ENCODE measurements at regions not wholly inside any gene's neighbourhood (a gene's known extent, or its start where the extent isn't known, plus 50 kb on each side); places are given as distances from the start of the nearest gene placed in this dataset.

GRCh38 chr4:100062921-100063320, 112.8 kb upstream of the H2AZ1 start:
- H3K27me3 ChIP-seq (ENCODE audit: control insufficient read depth in 2 of 2, insufficient read depth in 2 of 2, low read length in 2 of 2) = no peaks in the 10 kb centered on the region
- H3K27ac ChIP-seq (ENCODE audit: extremely low read depth, low read depth, low read length) = no peak overlapping the region
- H3K4me3 ChIP-seq = no peak overlapping the region
- H3K9ac ChIP-seq (ENCODE audit: insufficient read depth in 1 of 2, low read depth in 2 of 2, low read length in 2 of 2) = no peak overlapping the region
- intact Hi-C loops (cut with micrococcal nuclease) (loop anchor here (10.0 kb wide), 1 partner anchor 68 kb away; no protein-coding TSS in a partner anchor), in situ Hi-C loops (cut with MboI) (no loop called here)
- TF ChIP-seq ZNF655 (CRISPR knock-in tag; IDR thresholded peaks at IDR 0.05) = no peak
- no peak for TF ChIP-seq ZNF507 (tag; conservative IDR thresholded peaks at IDR 0.05)
- TF ChIP-seq, protein P1, sequence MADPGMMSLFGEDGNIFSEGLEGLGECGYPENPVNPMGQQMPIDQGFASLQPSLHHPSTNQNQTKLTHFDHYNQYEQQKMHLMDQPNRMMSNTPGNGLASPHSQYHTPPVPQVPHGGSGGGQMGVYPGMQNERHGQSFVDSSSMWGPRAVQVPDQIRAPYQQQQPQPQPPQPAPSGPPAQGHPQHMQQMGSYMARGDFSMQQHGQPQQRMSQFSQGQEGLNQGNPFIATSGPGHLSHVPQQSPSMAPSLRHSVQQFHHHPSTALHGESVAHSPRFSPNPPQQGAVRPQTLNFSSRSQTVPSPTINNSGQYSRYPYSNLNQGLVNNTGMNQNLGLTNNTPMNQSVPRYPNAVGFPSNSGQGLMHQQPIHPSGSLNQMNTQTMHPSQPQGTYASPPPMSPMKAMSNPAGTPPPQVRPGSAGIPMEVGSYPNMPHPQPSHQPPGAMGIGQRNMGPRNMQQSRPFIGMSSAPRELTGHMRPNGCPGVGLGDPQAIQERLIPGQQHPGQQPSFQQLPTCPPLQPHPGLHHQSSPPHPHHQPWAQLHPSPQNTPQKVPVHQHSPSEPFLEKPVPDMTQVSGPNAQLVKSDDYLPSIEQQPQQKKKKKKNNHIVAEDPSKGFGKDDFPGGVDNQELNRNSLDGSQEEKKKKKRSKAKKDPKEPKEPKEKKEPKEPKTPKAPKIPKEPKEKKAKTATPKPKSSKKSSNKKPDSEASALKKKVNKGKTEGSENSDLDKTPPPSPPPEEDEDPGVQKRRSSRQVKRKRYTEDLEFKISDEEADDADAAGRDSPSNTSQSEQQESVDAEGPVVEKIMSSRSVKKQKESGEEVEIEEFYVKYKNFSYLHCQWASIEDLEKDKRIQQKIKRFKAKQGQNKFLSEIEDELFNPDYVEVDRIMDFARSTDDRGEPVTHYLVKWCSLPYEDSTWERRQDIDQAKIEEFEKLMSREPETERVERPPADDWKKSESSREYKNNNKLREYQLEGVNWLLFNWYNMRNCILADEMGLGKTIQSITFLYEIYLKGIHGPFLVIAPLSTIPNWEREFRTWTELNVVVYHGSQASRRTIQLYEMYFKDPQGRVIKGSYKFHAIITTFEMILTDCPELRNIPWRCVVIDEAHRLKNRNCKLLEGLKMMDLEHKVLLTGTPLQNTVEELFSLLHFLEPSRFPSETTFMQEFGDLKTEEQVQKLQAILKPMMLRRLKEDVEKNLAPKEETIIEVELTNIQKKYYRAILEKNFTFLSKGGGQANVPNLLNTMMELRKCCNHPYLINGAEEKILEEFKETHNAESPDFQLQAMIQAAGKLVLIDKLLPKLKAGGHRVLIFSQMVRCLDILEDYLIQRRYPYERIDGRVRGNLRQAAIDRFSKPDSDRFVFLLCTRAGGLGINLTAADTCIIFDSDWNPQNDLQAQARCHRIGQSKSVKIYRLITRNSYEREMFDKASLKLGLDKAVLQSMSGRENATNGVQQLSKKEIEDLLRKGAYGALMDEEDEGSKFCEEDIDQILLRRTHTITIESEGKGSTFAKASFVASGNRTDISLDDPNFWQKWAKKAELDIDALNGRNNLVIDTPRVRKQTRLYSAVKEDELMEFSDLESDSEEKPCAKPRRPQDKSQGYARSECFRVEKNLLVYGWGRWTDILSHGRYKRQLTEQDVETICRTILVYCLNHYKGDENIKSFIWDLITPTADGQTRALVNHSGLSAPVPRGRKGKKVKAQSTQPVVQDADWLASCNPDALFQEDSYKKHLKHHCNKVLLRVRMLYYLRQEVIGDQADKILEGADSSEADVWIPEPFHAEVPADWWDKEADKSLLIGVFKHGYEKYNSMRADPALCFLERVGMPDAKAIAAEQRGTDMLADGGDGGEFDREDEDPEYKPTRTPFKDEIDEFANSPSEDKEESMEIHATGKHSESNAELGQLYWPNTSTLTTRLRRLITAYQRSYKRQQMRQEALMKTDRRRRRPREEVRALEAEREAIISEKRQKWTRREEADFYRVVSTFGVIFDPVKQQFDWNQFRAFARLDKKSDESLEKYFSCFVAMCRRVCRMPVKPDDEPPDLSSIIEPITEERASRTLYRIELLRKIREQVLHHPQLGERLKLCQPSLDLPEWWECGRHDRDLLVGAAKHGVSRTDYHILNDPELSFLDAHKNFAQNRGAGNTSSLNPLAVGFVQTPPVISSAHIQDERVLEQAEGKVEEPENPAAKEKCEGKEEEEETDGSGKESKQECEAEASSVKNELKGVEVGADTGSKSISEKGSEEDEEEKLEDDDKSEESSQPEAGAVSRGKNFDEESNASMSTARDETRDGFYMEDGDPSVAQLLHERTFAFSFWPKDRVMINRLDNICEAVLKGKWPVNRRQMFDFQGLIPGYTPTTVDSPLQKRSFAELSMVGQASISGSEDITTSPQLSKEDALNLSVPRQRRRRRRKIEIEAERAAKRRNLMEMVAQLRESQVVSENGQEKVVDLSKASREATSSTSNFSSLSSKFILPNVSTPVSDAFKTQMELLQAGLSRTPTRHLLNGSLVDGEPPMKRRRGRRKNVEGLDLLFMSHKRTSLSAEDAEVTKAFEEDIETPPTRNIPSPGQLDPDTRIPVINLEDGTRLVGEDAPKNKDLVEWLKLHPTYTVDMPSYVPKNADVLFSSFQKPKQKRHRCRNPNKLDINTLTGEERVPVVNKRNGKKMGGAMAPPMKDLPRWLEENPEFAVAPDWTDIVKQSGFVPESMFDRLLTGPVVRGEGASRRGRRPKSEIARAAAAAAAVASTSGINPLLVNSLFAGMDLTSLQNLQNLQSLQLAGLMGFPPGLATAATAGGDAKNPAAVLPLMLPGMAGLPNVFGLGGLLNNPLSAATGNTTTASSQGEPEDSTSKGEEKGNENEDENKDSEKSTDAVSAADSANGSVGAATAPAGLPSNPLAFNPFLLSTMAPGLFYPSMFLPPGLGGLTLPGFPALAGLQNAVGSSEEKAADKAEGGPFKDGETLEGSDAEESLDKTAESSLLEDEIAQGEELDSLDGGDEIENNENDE (IDR thresholded peaks at IDR 0.05; ENCODE audit: low read depth, low read length) = no peak
- TF ChIP-seq IRF9 (tag; IDR thresholded peaks at IDR 0.05) = no peak
- TF ChIP-seq PTRF (tag; IDR thresholded peaks at IDR 0.05) = no peak
- no peak for TF ChIP-seq KLF10 (CRISPR knock-in tag; IDR thresholded peaks at IDR 0.05)
- no peak for TF ChIP-seq FOXO4 (CRISPR knock-in tag; IDR thresholded peaks at IDR 0.05)
- DNase-seq (ENCODE audit: extremely low read depth in 1 of 4, low spot score in 3 of 4) (no peak), ATAC-seq (no peak), FAIRE-seq (no peak)
- H3K9me1 ChIP-seq (ENCODE audit: control insufficient read depth, insufficient read depth, low read length) = no peaks in the 10 kb centered on the region
- CTCF ChIA-PET (ENCODE audit: low intra/inter-chr PET ratio) = no interaction called here
- no peaks in the 10 kb centered on the region for H3K79me2 ChIP-seq (ENCODE audit: control insufficient read depth, insufficient read depth, low read length)
- no peaks in the 10 kb centered on the region for H3K9me3 ChIP-seq (replicated peaks; ENCODE audit: control insufficient read depth, insufficient read depth, low read depth, low read length)
- BruUV-seq (replicated peaks) = no TSS peak
- no peaks in the 10 kb centered on the region for H4K20me1 ChIP-seq (replicated peaks; ENCODE audit: control insufficient read depth, insufficient read depth, low read length)
- H3K4me2 ChIP-seq (ENCODE audit: insufficient read depth, low read length) = no peak overlapping the region
- no peak overlapping the region for H2AFZ ChIP-seq (ENCODE audit: low read depth, low read length)
- POLR2A ChIA-PET = no interaction called here
- no peaks in the 10 kb centered on the region for H3K4me1 ChIP-seq (replicated peaks in 1 of 2; ENCODE audit: control insufficient read depth in 2 of 2, insufficient read depth in 2 of 2, low read length in 2 of 2)
- no peaks in the 10 kb centered on the region for H3K36me3 ChIP-seq (ENCODE audit: control insufficient read depth, insufficient read depth, low read length)

All from K562 (cell line).